ENCODE measurements at regions not wholly inside any gene's neighbourhood (a gene's known extent, or its start where the extent isn't known, plus 50 kb on each side); places are given as distances from the start of the nearest gene placed in this dataset.
"Not testable (repeated sequence)": the region's sequence is repeated elsewhere in the genome, so short reads cannot be mapped to it uniquely, and the experiment has no call there.

- H2BK20ac ChIP-seq (ENCODE audit: low read length); CTCF ChIA-PET (ENCODE audit: partially characterized antibody); H3K56ac ChIP-seq (replicated peaks; ENCODE audit: insufficient read length, low read depth, low read length); H3K36me3 ChIP-seq (ENCODE audit: control insufficient read depth in 2 of 4, insufficient read depth in 4 of 4, low read length in 3 of 4); H3K27me3 ChIP-seq (replicated peaks in 1 of 4; ENCODE audit: control insufficient read depth in 3 of 4, extremely low read depth in 1 of 4, insufficient read depth in 3 of 4, low read length in 3 of 4); H3K4me3 ChIP-seq (ENCODE audit: extremely low read depth in 1 of 4, insufficient read depth in 2 of 4, low read depth in 3 of 4, low read length in 4 of 4); H4K91ac ChIP-seq (replicated peaks; ENCODE audit: insufficient read length, low read length); H3K23me2 ChIP-seq (ENCODE audit: low read depth, low read length); H3K9ac ChIP-seq (replicated peaks in 1 of 4; ENCODE audit: extremely low read depth in 1 of 4, low read depth in 3 of 4, low read length in 3 of 4); H4K5ac ChIP-seq (ENCODE audit: insufficient read length, low read depth, low read length); H2BK120ac ChIP-seq (replicated peaks; ENCODE audit: low read depth, low read length); H3K23ac ChIP-seq (ENCODE audit: insufficient read length); H2BK15ac ChIP-seq (ENCODE audit: low read length); H2AK5ac ChIP-seq (ENCODE audit: low read depth, low read length); H2AFZ ChIP-seq (ENCODE audit: low read length); H3K4me2 ChIP-seq (ENCODE audit: insufficient read depth in 1 of 2, low read depth in 2 of 2, low read length in 2 of 2); H3K18ac ChIP-seq (ENCODE audit: extremely low read depth, low read length); FAIRE-seq; H4K20me1 ChIP-seq (replicated peaks in 1 of 2; ENCODE audit: control insufficient read depth in 1 of 2, insufficient read depth in 2 of 2, low read length in 2 of 2); H2BK12ac ChIP-seq (ENCODE audit: low read depth, low read length); POLR2A ChIA-PET (ENCODE audit: partially characterized antibody); H3K4ac ChIP-seq (replicated peaks; ENCODE audit: insufficient read length, low read depth, low read length); H3K4me1 ChIP-seq (replicated peaks in 1 of 4; ENCODE audit: control insufficient read depth in 3 of 4, insufficient read depth in 4 of 4, low read length in 3 of 4); H4K8ac ChIP-seq (ENCODE audit: extremely low read depth, insufficient read depth, low read length); H3K27ac ChIP-seq (ENCODE audit: low read depth, low read length); H3K79me2 ChIP-seq (ENCODE audit: control insufficient read depth in 1 of 2, insufficient read depth in 2 of 2, low read length in 2 of 2); H2BK5ac ChIP-seq (ENCODE audit: low read depth, low read length); DNase-seq (ENCODE audit: low read depth in 1 of 2, low spot score in 2 of 2); H3K9me3 ChIP-seq (ENCODE audit: insufficient read depth in 2 of 2, low read depth in 1 of 2, low read length in 1 of 2); H3K79me1 ChIP-seq (ENCODE audit: low read depth, low read length); H3K14ac ChIP-seq (ENCODE audit: insufficient read length): not testable (repeated sequence)
- WGBS, 2 experiments (ENCODE audit: extremely low coverage in 1 of 2, insufficient coverage in 1 of 2, insufficient read length in 1 of 2, insufficient replicate concordance in 2 of 2, low coverage in 1 of 2, low lambda C conversion rate in 2 of 2, missing lambda C conversion rate in 1 of 2) = 93% methylated on average over 2 of the region's 2 CpGs; no CpG with 5 or more reads in 1 of the 2 experiments
These were observed 1738.7 kb downstream of the KHDRBS2 start for GRCh38 chr6:60547340-60547739.

- H3K79me1 ChIP-seq (ENCODE audit: low read depth, low read length); H3K36me3 ChIP-seq (ENCODE audit: control insufficient read depth in 2 of 4, insufficient read depth in 4 of 4, low read length in 3 of 4); H3K9me3 ChIP-seq (ENCODE audit: insufficient read depth in 2 of 2, low read depth in 1 of 2, low read length in 1 of 2); H3K79me2 ChIP-seq (ENCODE audit: control insufficient read depth in 1 of 2, insufficient read depth in 2 of 2, low read length in 2 of 2); H4K91ac ChIP-seq (replicated peaks; ENCODE audit: insufficient read length, low read length); H3K4me2 ChIP-seq (ENCODE audit: insufficient read depth in 1 of 2, low read depth in 2 of 2, low read length in 2 of 2); H3K4me3 ChIP-seq (ENCODE audit: extremely low read depth in 1 of 4, insufficient read depth in 2 of 4, low read depth in 3 of 4, low read length in 4 of 4); H3K9ac ChIP-seq (replicated peaks in 1 of 4; ENCODE audit: extremely low read depth in 1 of 4, low read depth in 3 of 4, low read length in 3 of 4); H3K4me1 ChIP-seq (replicated peaks in 1 of 4; ENCODE audit: control insufficient read depth in 3 of 4, insufficient read depth in 4 of 4, low read length in 3 of 4); H3K18ac ChIP-seq (ENCODE audit: extremely low read depth, low read length); H3K14ac ChIP-seq (ENCODE audit: insufficient read length); H2BK15ac ChIP-seq (ENCODE audit: low read length); H3K23me2 ChIP-seq (ENCODE audit: low read depth, low read length); H2BK5ac ChIP-seq (ENCODE audit: low read depth, low read length); H4K5ac ChIP-seq (ENCODE audit: insufficient read length, low read depth, low read length); H2BK20ac ChIP-seq (ENCODE audit: low read length); H2BK120ac ChIP-seq (replicated peaks; ENCODE audit: low read depth, low read length); POLR2A ChIA-PET (ENCODE audit: partially characterized antibody); H3K23ac ChIP-seq (ENCODE audit: insufficient read length); CTCF ChIA-PET (ENCODE audit: partially characterized antibody); H3K27ac ChIP-seq (ENCODE audit: low read depth, low read length); H3K4ac ChIP-seq (replicated peaks; ENCODE audit: insufficient read length, low read depth, low read length); H2AFZ ChIP-seq (ENCODE audit: low read length); H3K56ac ChIP-seq (replicated peaks; ENCODE audit: insufficient read length, low read depth, low read length); H4K8ac ChIP-seq (ENCODE audit: extremely low read depth, insufficient read depth, low read length); FAIRE-seq; H3K27me3 ChIP-seq (replicated peaks in 1 of 4; ENCODE audit: control insufficient read depth in 3 of 4, extremely low read depth in 1 of 4, insufficient read depth in 3 of 4, low read length in 3 of 4); H2AK5ac ChIP-seq (ENCODE audit: low read depth, low read length); H4K20me1 ChIP-seq (replicated peaks in 1 of 2; ENCODE audit: control insufficient read depth in 1 of 2, insufficient read depth in 2 of 2, low read length in 2 of 2); DNase-seq (ENCODE audit: low read depth in 1 of 2, low spot score in 2 of 2); H2BK12ac ChIP-seq (ENCODE audit: low read depth, low read length): not testable (repeated sequence)
These were observed 1761.3 kb downstream of the KHDRBS2 start for GRCh38 chr6:60524770-60525169.

All from H1 (cell line).